Tibial nerve (tissue), 4 donors: ENCODE measurements at regions not wholly inside any gene's neighbourhood (a gene's known extent, or its start where the extent isn't known, plus 50 kb on each side); places are given as distances from the start of the nearest gene placed in this dataset.
A peak's percentile ranks its signal among the peaks of the same experiment; 100 is the strongest.
"Not testable (repeated sequence)": the region's sequence is repeated elsewhere in the genome, so short reads cannot be mapped to it uniquely, and the experiment has no call there.

Experiments
- DNase-seq, 2 donors: peaks; one replicate each; pipeline ENCODE4 v3.0.0-alpha.2; 2019; ENCODE audit warnings: low spot score in 2 of 2
- H3K27ac ChIP-seq, 4 donors: fragments of 200-600 bp; sonication (generic) in 3 of 4; one replicate each; pipeline ENCODE4 v1.5.1; 2017 to 2019; ENCODE audit warnings: mild to moderate bottlenecking in 1 of 4
- H3K27me3 ChIP-seq, 2 donors: fragments of 200-600 bp; sonication (generic) in 1 of 2; one replicate each; pipeline versions ENCODE4 v1.5.1 to v1.6.0; 2017 to 2019
- H3K36me3 ChIP-seq, 3 donors: fragments of 200-600 bp; sonication (generic); one replicate each; pipeline ENCODE4 v1.5.1; 2018 to 2019
- H3K4me1 ChIP-seq, 4 donors: fragments of 200-600 bp; sonication (generic) in 3 of 4; one replicate each; pipeline ENCODE4 v1.5.1; 2017 to 2019
- H3K4me3 ChIP-seq, 4 donors: fragments of 200-600 bp; sonication (generic) in 3 of 4; one replicate each; pipeline ENCODE4 v1.5.1; 2017 to 2019; ENCODE audit warnings: mild to moderate bottlenecking in 1 of 4, moderate library complexity in 1 of 4
- H3K9me3 ChIP-seq, 4 donors: fragments of 200-600 bp; sonication (generic) in 3 of 4; one replicate each; pipeline ENCODE4 v1.5.1; 2017 to 2019
- EP300 ChIP-seq, 2 donors: sonication (generic); formaldehyde crosslinking; IDR thresholded peaks; one replicate each; pipeline ENCODE4 v1.6.1; 2017; ENCODE audit warnings: antibody characterized with exemption in 2 of 2, mild to moderate bottlenecking in 1 of 2
- POLR2A ChIP-seq, 2 donors: fragments of 450-650 bp; IDR thresholded peaks; one replicate each; pipeline ENCODE4 v1.6.1; 2017; ENCODE audit warnings: antibody characterized with exemption in 2 of 2, mild to moderate bottlenecking in 2 of 2, moderate library complexity in 2 of 2
- WGBS, 2 donors: methylation state at CpG; one replicate each; pipeline ENCODE4 v1.1.5; 2018; 5-methylcytosine and 5-hydroxymethylcytosine counted together
- TF ChIP-seq, protein P1 (sequence below), 5 experiments: fragments of 200-600 bp in 3 of 5; fragments of 450-650 bp in 2 of 5; sonication (generic) in 3 of 5; IDR thresholded peaks; one replicate each; pipeline ENCODE4 v1.5.1; 2016 to 2019; ENCODE audit warnings: antibody characterized with exemption in 5 of 5, mild to moderate bottlenecking in 3 of 5, moderate library complexity in 2 of 5

DNA sequence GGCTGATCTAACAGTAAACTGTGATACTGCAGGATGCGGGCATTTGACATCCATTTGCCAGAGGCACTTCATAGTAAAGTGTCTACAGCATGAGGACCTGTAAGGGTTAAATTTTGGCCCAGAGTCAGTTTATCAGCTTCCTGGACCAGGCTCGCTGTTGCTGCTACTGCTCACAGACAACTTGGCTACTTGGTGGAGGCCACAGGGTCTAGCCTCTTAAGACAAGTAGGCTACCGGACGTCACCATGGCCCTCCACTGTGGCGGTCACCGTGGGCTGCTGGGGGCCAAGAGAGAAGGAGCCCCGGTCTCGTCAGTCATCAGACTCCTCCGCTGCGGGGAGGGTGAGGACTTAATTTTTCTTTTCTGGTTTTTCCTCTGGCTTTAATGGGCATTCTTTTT is 117.3 kb upstream of the PZP start:
- Histone ChIP-seq H3K27me3 (no peaks in the 10 kb centered on the region), H3K9me3 (no peaks in the 10 kb centered on the region), H3K36me3 (no peaks in the 10 kb centered on the region), H3K4me3 (no peak overlapping the region), H3K4me1 (no peaks in the 10 kb centered on the region), H3K27ac (peak overlapping the region in 1 of 4 donors; percentile 22)
- DNase-seq = no peak
- WGBS, 2 donors = 60 to 79% methylated on average over 10 of the region's 10 CpGs
- TF ChIP-seq, protein P1, sequence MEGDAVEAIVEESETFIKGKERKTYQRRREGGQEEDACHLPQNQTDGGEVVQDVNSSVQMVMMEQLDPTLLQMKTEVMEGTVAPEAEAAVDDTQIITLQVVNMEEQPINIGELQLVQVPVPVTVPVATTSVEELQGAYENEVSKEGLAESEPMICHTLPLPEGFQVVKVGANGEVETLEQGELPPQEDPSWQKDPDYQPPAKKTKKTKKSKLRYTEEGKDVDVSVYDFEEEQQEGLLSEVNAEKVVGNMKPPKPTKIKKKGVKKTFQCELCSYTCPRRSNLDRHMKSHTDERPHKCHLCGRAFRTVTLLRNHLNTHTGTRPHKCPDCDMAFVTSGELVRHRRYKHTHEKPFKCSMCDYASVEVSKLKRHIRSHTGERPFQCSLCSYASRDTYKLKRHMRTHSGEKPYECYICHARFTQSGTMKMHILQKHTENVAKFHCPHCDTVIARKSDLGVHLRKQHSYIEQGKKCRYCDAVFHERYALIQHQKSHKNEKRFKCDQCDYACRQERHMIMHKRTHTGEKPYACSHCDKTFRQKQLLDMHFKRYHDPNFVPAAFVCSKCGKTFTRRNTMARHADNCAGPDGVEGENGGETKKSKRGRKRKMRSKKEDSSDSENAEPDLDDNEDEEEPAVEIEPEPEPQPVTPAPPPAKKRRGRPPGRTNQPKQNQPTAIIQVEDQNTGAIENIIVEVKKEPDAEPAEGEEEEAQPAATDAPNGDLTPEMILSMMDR (IDR thresholded peaks at IDR 0.05) = no peak
- TF ChIP-seq EP300 (IDR thresholded peaks at IDR 0.05) (no peak), POLR2A (IDR thresholded peaks at IDR 0.05) (no peak)

DNA sequence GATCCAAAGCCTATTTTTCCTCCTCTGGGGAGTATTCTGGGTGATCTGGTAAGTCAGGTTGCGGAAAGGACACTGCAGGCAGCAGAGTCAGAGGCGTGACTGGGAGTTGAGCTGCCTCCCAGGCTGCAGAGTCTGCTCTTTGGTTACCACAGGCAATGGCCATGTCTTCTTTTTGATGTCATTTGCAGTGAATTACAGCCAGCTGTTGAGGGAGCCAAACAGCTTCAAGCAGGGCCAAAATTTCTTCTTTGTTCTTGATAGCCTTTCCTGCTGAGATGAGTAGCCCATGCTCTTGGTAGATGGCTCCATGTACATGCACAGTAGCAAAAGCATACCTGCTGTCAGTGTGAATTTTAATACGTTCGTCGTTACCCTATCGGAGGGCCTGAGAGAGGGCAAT is 116.6 kb upstream of the PZP start:
- TF ChIP-seq POLR2A (IDR thresholded peaks at IDR 0.05) (no peak), EP300 (IDR thresholded peaks at IDR 0.05) (no peak)
- TF ChIP-seq, protein P1 (IDR thresholded peaks at IDR 0.05) = no peak
- Histone ChIP-seq H3K27ac (no peak overlapping the region), H3K27me3 (no peaks in the 10 kb centered on the region), H3K9me3 (no peaks in the 10 kb centered on the region), H3K36me3 (no peaks in the 10 kb centered on the region), H3K4me3 (no peak overlapping the region), H3K4me1 (no peaks in the 10 kb centered on the region)
- DNase-seq = no peak
- WGBS, 2 donors = 72 to 91% methylated on average over 6 of the region's 6 CpGs

DNA sequence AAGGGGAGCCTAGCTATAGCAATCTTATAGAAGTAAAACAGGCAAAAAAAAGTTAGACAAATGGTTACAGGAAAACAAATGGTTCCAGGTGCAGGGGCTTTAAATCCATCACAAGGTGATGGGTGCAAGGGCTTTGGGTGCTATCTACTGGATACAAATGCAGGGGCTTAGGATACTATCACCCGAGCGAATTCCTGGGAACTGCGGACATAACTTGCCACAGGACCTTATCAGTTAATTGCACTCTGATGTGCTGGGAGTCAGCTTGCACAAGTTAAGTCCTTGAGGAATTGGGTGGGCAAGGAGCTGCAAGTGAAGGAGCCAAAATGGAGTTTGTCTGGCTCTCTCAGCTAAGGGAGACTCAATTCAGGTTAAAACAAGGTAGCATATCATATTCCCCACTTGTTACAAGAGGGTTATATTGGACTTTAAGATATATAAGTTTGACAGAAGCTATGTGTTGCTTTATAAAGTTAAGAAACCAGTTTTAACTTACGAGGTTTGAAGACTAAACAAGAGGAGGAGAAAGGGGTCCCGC is 115.0 kb upstream of the PZP start:
- H3K27ac ChIP-seq = no peak overlapping the region
- WGBS, 2 donors = 79 to 80% methylated on average over 5 of the region's 5 CpGs
- no peaks in the 10 kb centered on the region for H3K4me1 ChIP-seq
- H3K9me3 ChIP-seq = no peaks in the 10 kb centered on the region
- no peak overlapping the region for H3K4me3 ChIP-seq
- no peaks in the 10 kb centered on the region for H3K27me3 ChIP-seq
- H3K36me3 ChIP-seq = no peaks in the 10 kb centered on the region
- DNase-seq = no peak
- TF ChIP-seq, protein P1 (IDR thresholded peaks at IDR 0.05) = no peak
- no peak for TF ChIP-seq EP300 (IDR thresholded peaks at IDR 0.05)
- TF ChIP-seq POLR2A (IDR thresholded peaks at IDR 0.05) = no peak

DNA sequence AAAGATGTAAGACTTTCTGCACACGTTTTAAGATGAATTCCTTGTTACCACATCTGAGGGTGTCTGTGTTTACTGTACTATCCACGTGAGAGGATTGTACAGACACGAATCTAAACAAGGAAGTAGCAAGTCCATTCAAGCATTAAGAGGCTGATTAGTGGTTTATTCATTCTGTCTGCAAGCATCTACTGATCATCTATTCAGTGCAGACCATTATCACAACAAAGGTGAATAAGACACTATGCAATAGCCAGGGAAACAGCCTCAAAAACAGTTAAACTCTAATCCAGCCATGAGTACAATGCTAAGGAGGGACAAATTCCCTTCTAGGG is 111.6 kb upstream of the PZP start:
- H3K4me1 ChIP-seq = no peaks in the 10 kb centered on the region
- DNase-seq = no peak
- no peak overlapping the region for H3K4me3 ChIP-seq
- H3K36me3 ChIP-seq = no peaks in the 10 kb centered on the region
- WGBS, 2 donors = 31 to 43% methylated on average over 3 of the region's 3 CpGs
- TF ChIP-seq POLR2A (IDR thresholded peaks at IDR 0.05) = no peak
- no peaks in the 10 kb centered on the region for H3K27me3 ChIP-seq
- H3K27ac ChIP-seq = no peak overlapping the region
- no peaks in the 10 kb centered on the region for H3K9me3 ChIP-seq

DNA sequence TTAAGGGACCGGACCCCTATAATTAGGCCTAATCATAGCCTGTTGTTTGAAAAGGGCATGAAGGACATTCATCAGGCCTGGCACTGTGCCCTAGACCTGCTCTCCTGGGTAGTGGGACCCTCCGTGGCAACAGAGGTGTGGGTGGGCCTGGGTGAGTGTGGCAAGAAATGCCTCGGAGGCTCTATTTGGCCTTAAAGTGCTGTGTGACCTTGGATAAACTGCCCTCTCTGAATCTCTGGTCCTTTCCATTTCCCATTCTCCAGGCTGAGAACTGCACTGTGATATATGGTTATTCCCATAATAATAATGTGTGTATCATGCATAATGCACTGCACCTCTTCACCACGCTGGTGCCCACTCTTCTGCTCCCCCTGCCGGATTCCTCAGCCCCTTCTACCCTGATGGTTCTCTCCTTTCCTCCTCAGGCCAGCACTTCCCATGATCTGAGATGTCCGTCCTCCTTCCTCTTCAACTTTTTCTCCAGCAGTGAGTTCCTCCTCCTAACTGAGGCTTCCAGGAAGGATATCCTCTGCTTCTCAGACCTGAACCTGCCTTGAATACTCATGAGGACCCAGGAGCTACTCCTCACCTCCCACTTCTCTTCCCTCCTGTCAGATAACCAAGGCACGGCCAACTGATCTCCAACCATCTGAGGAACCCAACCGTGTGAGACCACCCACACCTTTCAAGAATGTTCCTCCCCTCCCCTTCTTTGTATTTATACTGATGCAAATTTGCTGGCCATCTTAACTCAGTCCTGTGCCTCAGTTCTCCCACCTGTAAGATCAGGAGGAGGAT is 111.0 kb upstream of the PZP start:
- DNase-seq = no peak
- WGBS, 2 donors = 57 to 59% methylated on average over 8 of the region's 8 CpGs

DNA sequence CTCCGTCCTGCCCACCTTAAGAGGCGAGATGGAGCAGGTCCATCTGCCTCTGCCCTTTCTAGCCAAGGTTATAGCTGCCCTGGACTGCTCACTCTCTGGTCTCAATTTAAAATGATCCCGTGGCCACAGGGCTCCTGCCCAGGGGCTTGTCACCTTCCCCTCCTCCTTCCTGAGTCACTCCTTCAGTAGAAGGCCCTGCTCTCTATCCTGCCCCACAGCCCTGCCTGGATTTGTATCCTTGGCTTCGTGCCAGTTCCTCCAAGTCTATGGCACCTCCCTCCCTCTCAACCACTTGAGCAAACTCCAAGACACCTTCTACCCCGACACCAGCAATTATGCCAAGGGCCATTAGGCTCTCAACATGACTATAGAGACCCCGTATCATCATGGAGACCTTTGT is 105.3 kb upstream of the PZP start:
- DNase-seq, H3K9me3 ChIP-seq, H3K27me3 ChIP-seq, H3K4me3 ChIP-seq, H3K4me1 ChIP-seq, H3K27ac ChIP-seq, H3K36me3 ChIP-seq: not testable (repeated sequence)
- 57% methylated on average over 6 of the region's 6 CpGs for WGBS, 2 donors

More for the DNA sequence above, 111.0 kb upstream of the PZP start:
- Histone ChIP-seq H3K27ac (no peak overlapping the region), H3K36me3 (no peaks in the 10 kb centered on the region), H3K9me3 (no peaks in the 10 kb centered on the region), H3K27me3 (no peaks in the 10 kb centered on the region), H3K4me1 (no peaks in the 10 kb centered on the region), H3K4me3 (no peak overlapping the region)
- no peak for TF ChIP-seq POLR2A (IDR thresholded peaks at IDR 0.05)
- no peak for TF ChIP-seq EP300 (IDR thresholded peaks at IDR 0.05)
- TF ChIP-seq, protein P1 (IDR thresholded peaks at IDR 0.05) = no peak

DNA sequence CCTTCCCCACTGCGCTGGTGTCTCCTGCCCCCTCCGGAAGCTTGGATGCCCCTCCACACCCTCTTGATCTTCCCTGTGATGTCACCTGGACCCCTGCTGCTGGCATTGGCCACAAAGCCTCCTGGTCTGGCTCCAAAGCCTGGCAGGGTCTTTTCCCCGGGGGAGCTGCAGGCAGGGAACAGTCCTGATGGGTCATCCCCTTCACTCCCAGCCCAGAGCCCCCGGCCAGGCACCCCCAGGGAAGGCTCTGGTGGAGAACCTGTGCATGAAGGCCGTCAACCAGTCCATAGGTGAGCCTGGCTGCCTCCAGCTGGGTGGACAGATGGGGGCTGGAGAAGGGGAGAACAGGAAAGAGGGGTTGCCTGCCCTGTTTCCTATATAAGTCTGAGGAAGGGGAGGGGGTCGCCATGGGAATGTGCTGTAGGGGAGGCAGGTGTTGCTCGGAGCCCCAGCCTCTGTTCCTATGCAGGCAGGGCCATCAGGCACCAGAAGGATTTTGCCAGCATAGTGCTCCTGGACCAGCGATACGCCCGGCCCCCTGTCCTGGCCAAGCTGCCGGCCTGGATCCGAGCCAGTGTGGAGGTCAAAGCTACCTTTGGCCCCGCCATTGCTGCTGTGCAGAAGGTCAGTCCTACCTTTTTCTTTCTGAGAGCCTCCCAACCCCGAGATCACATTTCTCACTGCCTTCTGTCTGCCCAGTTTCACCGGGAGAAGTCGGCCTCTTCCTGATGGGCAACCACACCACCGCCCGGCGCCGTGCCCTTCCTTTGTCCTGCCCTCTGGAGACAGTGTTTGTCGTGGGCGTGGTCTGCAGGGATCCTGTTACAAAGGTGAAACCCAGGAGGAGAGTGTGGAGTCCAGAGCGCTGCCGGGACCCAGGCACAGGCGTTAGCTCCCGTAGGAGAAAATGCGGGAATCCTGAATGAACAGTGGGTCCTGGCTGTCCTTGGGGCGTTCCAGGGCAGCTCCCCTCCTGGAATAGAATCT is 104.5 kb upstream of the PZP start:
- DNase-seq, H3K4me1 ChIP-seq: not testable (repeated sequence)

DNA sequence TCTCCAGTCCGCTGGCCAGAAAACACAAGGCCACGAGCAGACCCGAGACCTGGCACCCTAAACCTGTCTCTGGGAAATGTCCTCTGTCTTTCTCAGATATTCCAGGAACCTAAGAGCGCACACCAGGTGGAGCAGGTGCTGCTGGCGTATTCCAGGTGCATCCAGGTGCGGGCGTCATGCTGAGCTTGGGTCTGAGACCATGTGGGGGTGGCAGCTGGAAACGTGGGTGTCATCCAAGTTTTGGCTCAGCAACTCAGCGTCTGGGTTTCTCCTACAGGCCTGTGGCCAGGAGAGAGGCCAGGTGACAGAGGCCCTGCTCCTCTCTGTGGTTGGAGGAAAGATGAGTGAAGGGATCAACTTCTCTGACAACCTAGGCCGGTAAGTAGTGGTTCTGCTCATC is 103.3 kb upstream of the PZP start:
- H3K4me1 ChIP-seq, H3K27ac ChIP-seq, DNase-seq, H3K27me3 ChIP-seq, H3K9me3 ChIP-seq, H3K4me3 ChIP-seq: not testable (repeated sequence)
- 94 to 99% methylated on average over 7 to 10 of the region's 10 CpGs for whole genome bisulfite sequencing, 2 donors
- peaks cover 0 to 13% (median 0%) of the 10 kb centered on the region in 3 donors for H3K36me3 ChIP-seq

More for the DNA sequence above, 104.5 kb upstream of the PZP start:
- not testable (repeated sequence) for H3K4me3 ChIP-seq, H3K36me3 ChIP-seq, H3K27me3 ChIP-seq, H3K27ac ChIP-seq, H3K9me3 ChIP-seq
- 85 to 92% methylated on average over 10 to 18 of the region's 28 CpGs for WGBS, 2 donors
